ENCODE measurements at regions not wholly inside any gene's neighbourhood (a gene's known extent, or its start where the extent isn't known, plus 50 kb on each side); places are given as distances from the start of the nearest gene placed in this dataset.

DNA sequence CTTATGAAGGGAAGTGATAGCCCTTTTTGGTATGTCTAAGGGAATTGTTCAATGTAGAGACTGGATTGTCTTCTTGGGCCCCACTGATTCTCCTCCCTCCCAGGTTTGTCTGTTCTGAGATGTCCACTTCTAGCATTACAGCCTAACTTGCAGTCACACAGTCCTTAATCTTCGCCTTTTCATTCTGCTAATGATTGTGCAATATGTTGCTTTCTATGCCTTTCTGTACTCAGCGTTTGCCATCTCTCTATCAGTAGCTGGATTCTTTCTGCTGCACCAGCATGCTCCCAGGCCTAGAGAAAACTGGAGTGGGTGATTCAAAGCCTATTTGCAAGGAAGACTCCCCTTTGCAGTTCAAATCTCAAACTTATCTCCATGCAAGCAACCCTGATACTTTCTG, 307.5 kb upstream of the DACH1 start:
- H3K27ac ChIP-seq, result no peak overlapping the region
- no peaks in the 10 kb centered on the region for H4K20me1 ChIP-seq (ENCODE audit: insufficient read depth)
- no peak overlapping the region for H3K9ac ChIP-seq
- H3K36me3 ChIP-seq (ENCODE audit: insufficient read depth), result no peaks in the 10 kb centered on the region
- no peaks in the 10 kb centered on the region for H3K27me3 ChIP-seq (ENCODE audit: insufficient read depth, low read depth)
- no peaks in the 10 kb centered on the region for H3K79me2 ChIP-seq (ENCODE audit: insufficient read depth, low read depth)
- no peak overlapping the region for H3K4me2 ChIP-seq
- no peak overlapping the region for H2AFZ ChIP-seq (ENCODE audit: low read depth)
- no peak overlapping the region for H3K4me3 ChIP-seq (IDR thresholded peaks at IDR 0.05; ENCODE audit: insufficient read depth, low read depth, low read length)
- TF ChIP-seq, protein P1, sequence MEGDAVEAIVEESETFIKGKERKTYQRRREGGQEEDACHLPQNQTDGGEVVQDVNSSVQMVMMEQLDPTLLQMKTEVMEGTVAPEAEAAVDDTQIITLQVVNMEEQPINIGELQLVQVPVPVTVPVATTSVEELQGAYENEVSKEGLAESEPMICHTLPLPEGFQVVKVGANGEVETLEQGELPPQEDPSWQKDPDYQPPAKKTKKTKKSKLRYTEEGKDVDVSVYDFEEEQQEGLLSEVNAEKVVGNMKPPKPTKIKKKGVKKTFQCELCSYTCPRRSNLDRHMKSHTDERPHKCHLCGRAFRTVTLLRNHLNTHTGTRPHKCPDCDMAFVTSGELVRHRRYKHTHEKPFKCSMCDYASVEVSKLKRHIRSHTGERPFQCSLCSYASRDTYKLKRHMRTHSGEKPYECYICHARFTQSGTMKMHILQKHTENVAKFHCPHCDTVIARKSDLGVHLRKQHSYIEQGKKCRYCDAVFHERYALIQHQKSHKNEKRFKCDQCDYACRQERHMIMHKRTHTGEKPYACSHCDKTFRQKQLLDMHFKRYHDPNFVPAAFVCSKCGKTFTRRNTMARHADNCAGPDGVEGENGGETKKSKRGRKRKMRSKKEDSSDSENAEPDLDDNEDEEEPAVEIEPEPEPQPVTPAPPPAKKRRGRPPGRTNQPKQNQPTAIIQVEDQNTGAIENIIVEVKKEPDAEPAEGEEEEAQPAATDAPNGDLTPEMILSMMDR (conservative IDR thresholded peaks at IDR 0.05; ENCODE audit: low read depth, low read length), result no peak
- no peaks in the 10 kb centered on the region for H3K4me1 ChIP-seq (ENCODE audit: low read depth, poor library complexity, severe bottlenecking)

GRCh38 chr13:72170571-72170970, 303.6 kb upstream of the DACH1 start:
- H3K4me3 ChIP-seq (IDR thresholded peaks at IDR 0.05; ENCODE audit: insufficient read depth, low read depth, low read length), result no peak overlapping the region
- no peaks in the 10 kb centered on the region for H3K79me2 ChIP-seq (ENCODE audit: insufficient read depth, low read depth)
- no peak overlapping the region for H3K9ac ChIP-seq
- TF ChIP-seq, protein P1 (conservative IDR thresholded peaks at IDR 0.05; ENCODE audit: low read depth, low read length), result no peak
- H3K36me3 ChIP-seq (ENCODE audit: insufficient read depth), result no peaks in the 10 kb centered on the region
- H3K27ac ChIP-seq, result no peak overlapping the region
- H3K4me2 ChIP-seq, result no peak overlapping the region
- no peaks in the 10 kb centered on the region for H3K4me1 ChIP-seq (ENCODE audit: low read depth, poor library complexity, severe bottlenecking)
- H4K20me1 ChIP-seq (ENCODE audit: insufficient read depth), result no peaks in the 10 kb centered on the region
- no peak overlapping the region for H2AFZ ChIP-seq (ENCODE audit: low read depth)
- H3K27me3 ChIP-seq (ENCODE audit: insufficient read depth, low read depth), result no peaks in the 10 kb centered on the region

DNA sequence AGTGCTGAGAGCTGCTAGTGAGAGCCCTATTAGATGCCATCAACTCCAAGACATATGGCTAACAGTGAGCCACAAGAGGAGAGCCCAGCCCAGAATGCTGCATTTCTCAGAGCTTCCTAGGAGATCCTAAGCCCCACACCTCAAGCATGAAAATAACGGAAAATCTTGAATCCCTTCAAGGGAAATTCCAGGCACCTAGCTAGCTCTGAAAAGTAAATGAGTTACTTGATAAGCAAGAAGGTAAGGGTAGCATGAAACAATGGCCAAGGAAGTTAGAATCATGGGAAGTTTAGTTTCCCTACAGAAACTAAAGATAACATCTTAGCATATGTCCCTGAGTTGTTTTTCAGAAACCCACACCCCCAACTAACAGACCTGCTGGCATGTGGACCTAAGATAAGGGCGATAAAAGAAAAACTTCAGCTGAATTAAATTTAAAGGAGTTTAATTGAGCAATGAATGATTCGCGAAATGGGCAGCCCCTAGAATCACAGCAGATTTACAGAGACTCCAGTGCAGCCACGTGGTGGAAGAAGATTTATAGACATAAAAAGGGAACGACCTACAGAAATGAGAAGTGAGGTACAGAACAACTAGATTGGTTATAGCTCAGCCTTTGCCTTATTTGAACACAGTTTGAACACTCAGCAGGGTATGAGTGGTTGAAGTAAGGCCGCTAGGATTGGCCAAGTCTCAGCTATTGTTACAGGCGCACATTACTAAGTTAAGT, 301.3 kb upstream of the DACH1 start:
- H2AFZ ChIP-seq (ENCODE audit: low read depth), result no peak overlapping the region
- no peaks in the 10 kb centered on the region for H3K4me1 ChIP-seq (ENCODE audit: low read depth, poor library complexity, severe bottlenecking)
- no peaks in the 10 kb centered on the region for H4K20me1 ChIP-seq (ENCODE audit: insufficient read depth)
- H3K4me2 ChIP-seq, result no peak overlapping the region
- no peak overlapping the region for H3K9ac ChIP-seq
- no peaks in the 10 kb centered on the region for H3K27me3 ChIP-seq (ENCODE audit: insufficient read depth, low read depth)
- no peak overlapping the region for H3K4me3 ChIP-seq (IDR thresholded peaks at IDR 0.05; ENCODE audit: insufficient read depth, low read depth, low read length)
- H3K79me2 ChIP-seq (ENCODE audit: insufficient read depth, low read depth), result no peaks in the 10 kb centered on the region
- no peak overlapping the region for H3K27ac ChIP-seq
- no peaks in the 10 kb centered on the region for H3K36me3 ChIP-seq (ENCODE audit: insufficient read depth)
- TF ChIP-seq, protein P1 (conservative IDR thresholded peaks at IDR 0.05; ENCODE audit: low read depth, low read length), result no peak

GRCh38 chr13:72166102-72166650, 299.2 kb upstream of the DACH1 start:
- Histone ChIP-seq H3K27ac (no peak overlapping the region), H3K36me3 (ENCODE audit: insufficient read depth) (no peaks in the 10 kb centered on the region), H4K20me1 (ENCODE audit: insufficient read depth) (no peaks in the 10 kb centered on the region), H3K9ac (no peak overlapping the region), H3K4me1 (ENCODE audit: low read depth, poor library complexity, severe bottlenecking) (no peaks in the 10 kb centered on the region), H3K79me2 (ENCODE audit: insufficient read depth, low read depth) (no peaks in the 10 kb centered on the region), H2AFZ (ENCODE audit: low read depth) (no peak overlapping the region), H3K4me3 (IDR thresholded peaks at IDR 0.05; ENCODE audit: insufficient read depth, low read depth, low read length) (no peak overlapping the region), H3K4me2 (no peak overlapping the region), H3K27me3 (ENCODE audit: insufficient read depth, low read depth) (no peaks in the 10 kb centered on the region)
- TF ChIP-seq, protein P1 (conservative IDR thresholded peaks at IDR 0.05; ENCODE audit: low read depth, low read length), result no peak
